Endothelial cell of umbilical vein (primary cell): ENCODE measurements at regions not wholly inside any gene's neighbourhood (a gene's known extent, or its start where the extent isn't known, plus 50 kb on each side); places are given as distances from the start of the nearest gene placed in this dataset.

ENCODE experiments used
- BruUV-seq: library from RNA; stranded (reverse); fragments of 400-500 nt; replicated peaks from 2 replicates; lab custom pipeline; 2021; lab: Mats Ljungman, UMichigan
- CTCF ChIA-PET: fragments of 300-600, 350-600 bp; sonication (Branson Sonifier 250); formaldehyde crosslinking; loops from one replicate; lab custom pipeline; 2021; ENCODE audit warnings: antibody characterized with exemption, inconsistent platforms; lab: Charles Lee
- POLR2A ChIA-PET: fragments of 300-600, 350-600 bp; sonication (Branson Sonifier 250); formaldehyde crosslinking; loops from one replicate; lab custom pipeline; 2021; ENCODE audit warnings: antibody characterized with exemption, inconsistent platforms; lab: Charles Lee
- DNase-seq: peaks from one replicate; pipeline ENCODE4 v3.0.0-alpha.2; 2011; ENCODE audit warnings: low read depth, low spot score
- FAIRE-seq: peaks from 2 replicates; lab custom pipeline; 2011; peaks lifted over from hg19 to GRCh38; lab: Jason Lieb, UNC
- H2AFZ ChIP-seq: 2 replicates; pipeline ENCODE4 v1.6.0; 2012; ENCODE audit warnings: low read depth, low read length, control low read depth, inconsistent platforms
- H3K27ac ChIP-seq: 2 replicates; pipeline ENCODE4 v1.5.1; 2011; ENCODE audit warnings: low read depth, mild to moderate bottlenecking, control low read depth, low read length, moderate library complexity; ENCODE audit not compliant: insufficient read depth
- H3K27me3 ChIP-seq, 2 experiments: 2 replicates each; pipeline versions ENCODE4 v1.6.0 to v1.6.1; 2011; ENCODE audit warnings: low read length in 2 of 2, mixed read lengths in 1 of 2; ENCODE audit not compliant: control insufficient read depth in 2 of 2, insufficient read depth in 2 of 2
- H3K36me3 ChIP-seq, 2 experiments: 2 replicates in 1 of 2; 3 replicates in 1 of 2; pipeline ENCODE4 v1.5.1; 2011; ENCODE audit warnings: low read length in 2 of 2, mild to moderate bottlenecking in 1 of 2, moderate library complexity in 1 of 2; ENCODE audit not compliant: control insufficient read depth in 2 of 2, insufficient read depth in 2 of 2; ENCODE audit errors: extremely low read depth in 1 of 2
- H3K4me1 ChIP-seq: 3 replicates; pipeline ENCODE4 v1.5.1; 2011; ENCODE audit warnings: mild to moderate bottlenecking, low read length; ENCODE audit not compliant: control insufficient read depth, insufficient read depth; ENCODE audit errors: extremely low read depth
- H3K4me2 ChIP-seq: 2 replicates; pipeline ENCODE4 v1.6.1; 2011; ENCODE audit warnings: low read length, control low read depth, mixed read lengths; ENCODE audit not compliant: insufficient read depth
- H3K4me3 ChIP-seq, 3 experiments: fragments of 200-600 bp in 1 of 3; sonication (generic), shearing (Covaris generic) in 1 of 3; replicated peaks in 1 of 3; 2 replicates each; pipeline ENCODE4 v1.5.1; 2011 to 2016; ENCODE audit warnings: control low read depth in 3 of 3, low read length in 3 of 3, mild to moderate bottlenecking in 2 of 3, inconsistent platforms in 1 of 3, low read depth in 1 of 3, moderate library complexity in 1 of 3; ENCODE audit not compliant: insufficient read depth in 1 of 3
- H3K79me2 ChIP-seq: 2 replicates; pipeline ENCODE4 v1.6.0; 2012; ENCODE audit warnings: low read length, inconsistent platforms; ENCODE audit not compliant: control insufficient read depth, insufficient read depth
- H3K9ac ChIP-seq: replicated peaks from 2 replicates; pipeline ENCODE3; 2011; ENCODE audit warnings: low read length, control low read depth; ENCODE audit not compliant: insufficient read depth; ENCODE audit errors: extremely low read depth
- H3K9me1 ChIP-seq: replicated peaks from 3 replicates; pipeline ENCODE4 v1.6.0; 2011; ENCODE audit warnings: mild to moderate bottlenecking, low read length; ENCODE audit not compliant: control insufficient read depth, insufficient read depth; ENCODE audit errors: extremely low read depth
- H3K9me3 ChIP-seq: replicated peaks from 2 replicates; pipeline ENCODE4 v1.5.1; 2012; ENCODE audit warnings: low read length, inconsistent platforms; ENCODE audit not compliant: control insufficient read depth, insufficient read depth
- H4K20me1 ChIP-seq: replicated peaks from 2 replicates; pipeline ENCODE3; 2011; ENCODE audit warnings: mild to moderate bottlenecking, low read length; ENCODE audit not compliant: control insufficient read depth, insufficient read depth; ENCODE audit errors: extremely low read depth
- EZH2 ChIP-seq: IDR thresholded peaks from 2 replicates; pipeline ENCODE4 v1.6.1; 2012; ENCODE audit warnings: borderline replicate concordance, low read depth, mild to moderate bottlenecking, moderate library complexity, low read length, inconsistent platforms; ENCODE audit not compliant: severe bottlenecking
- FOS ChIP-seq: IDR thresholded peaks from 2 replicates; pipeline ENCODE4 v1.6.1; 2011; ENCODE audit warnings: mild to moderate bottlenecking, low read length, moderate library complexity, borderline replicate concordance; ENCODE audit not compliant: insufficient read depth
- GATA2 ChIP-seq: IDR thresholded peaks from 2 replicates; pipeline ENCODE4 v1.7.0; 2011; ENCODE audit warnings: low read depth, mild to moderate bottlenecking, moderate library complexity, mixed read lengths, low read length; ENCODE audit not compliant: insufficient read length, insufficient read depth
- JUN ChIP-seq: IDR thresholded peaks from 2 replicates; pipeline ENCODE4 v1.6.1; 2011; ENCODE audit warnings: borderline replicate concordance, low read depth; ENCODE audit not compliant: insufficient read length, insufficient read depth
- MYC ChIP-seq: IDR thresholded peaks from one replicate; pipeline ENCODE4 v1.6.1; 2011; ENCODE audit warnings: mild to moderate bottlenecking, low read depth, low read length
- POLR2A ChIP-seq: IDR thresholded peaks from 2 replicates; pipeline ENCODE4 v1.6.1; 2012; ENCODE audit warnings: low read depth, mild to moderate bottlenecking, control low read depth, low read length
- POLR2AphosphoS5 ChIP-seq: IDR thresholded peaks from 2 replicates; pipeline ENCODE4 v1.6.1; 2012; ENCODE audit warnings: low read depth, mild to moderate bottlenecking, control low read depth, low read length, moderate library complexity; ENCODE audit not compliant: insufficient read depth
- dilution Hi-C: fragments of 300-500 bp; cut with MboI; formaldehyde crosslinking; loops from one replicate; pipeline ENCODE4 v1.15.0; 2019; ENCODE audit warnings: low sequenced_read_pairs; ENCODE audit not compliant: extremely low pct_ligation_motif_present
- intact Hi-C: fragments of 100-400 bp; cut with micrococcal nuclease; formaldehyde crosslinking; loops from one replicate; pipeline ENCODE4 v1.10.0; 2022
- TF ChIP-seq, protein P1 (sequence below), 2 donors: IDR thresholded peaks; 1 replicate in 1 of 2; 2 replicates in 1 of 2; pipeline ENCODE4 v1.5.1; 2011; ENCODE audit warnings: low read length in 2 of 2, mild to moderate bottlenecking in 2 of 2, moderate library complexity in 2 of 2, control low read depth in 1 of 2, inconsistent platforms in 1 of 2, low read depth in 1 of 2; ENCODE audit not compliant: insufficient read depth in 1 of 2; ENCODE audit errors: extremely low read depth in 1 of 2
- TF ChIP-seq, protein P2 (sequence below): IDR thresholded peaks from 2 replicates; pipeline ENCODE4 v1.6.1; 2011; ENCODE audit not compliant: insufficient read depth, insufficient read length

DNA sequence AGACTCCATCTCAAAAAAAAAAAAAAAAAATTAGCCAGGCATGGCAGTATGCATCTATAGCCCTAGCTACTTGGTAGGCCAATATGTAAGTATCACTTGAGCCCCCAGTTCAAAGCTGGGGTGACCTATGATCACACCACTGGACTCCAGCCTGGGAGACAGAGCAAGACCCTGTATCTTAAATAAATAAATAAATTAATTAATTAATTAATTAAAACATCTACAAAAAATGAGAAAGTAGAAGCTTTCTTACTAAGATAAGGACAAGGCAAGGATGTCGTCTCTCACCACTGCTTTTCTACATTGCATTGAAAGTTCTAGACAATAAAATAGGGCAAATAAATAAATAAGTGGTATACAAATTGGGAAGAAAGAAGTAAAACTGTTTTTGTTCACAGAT lies 134.3 kb upstream of the CARMIL1 start:
- Histone ChIP-seq H3K27me3 (no peaks in the 10 kb centered on the region), H3K79me2 (no peaks in the 10 kb centered on the region), H3K4me3 (no peak overlapping the region), H3K9me3 (no peaks in the 10 kb centered on the region), H3K36me3 (no peaks in the 10 kb centered on the region), H4K20me1 (no peaks in the 10 kb centered on the region), H3K27ac (no peak overlapping the region), H3K4me2 (no peak overlapping the region), H3K9me1 (no peaks in the 10 kb centered on the region), H3K4me1 (no peaks in the 10 kb centered on the region), H3K9ac (no peak overlapping the region), H2AFZ (no peak overlapping the region)
- no peak for FAIRE-seq
- ChIA-PET CTCF (interaction anchor here (0.8 to 1.3 kb wide), 3 partner anchors 21 to 289 kb away, joined by 3 read pairs; no protein-coding TSS in a partner anchor), POLR2A (no interaction called here)
- dilution Hi-C loops (no loop called here), intact Hi-C loops (loop anchor here (1.0 kb wide), 1 partner anchor 44 kb away; no protein-coding TSS in a partner anchor)
- no peak for DNase-seq
- TF ChIP-seq GATA2 (no peak), JUN (no peak), POLR2AphosphoS5 (no peak), EZH2 (no peak), MYC (no peak), FOS (no peak), POLR2A (no peak)
- TF ChIP-seq, protein P1, sequence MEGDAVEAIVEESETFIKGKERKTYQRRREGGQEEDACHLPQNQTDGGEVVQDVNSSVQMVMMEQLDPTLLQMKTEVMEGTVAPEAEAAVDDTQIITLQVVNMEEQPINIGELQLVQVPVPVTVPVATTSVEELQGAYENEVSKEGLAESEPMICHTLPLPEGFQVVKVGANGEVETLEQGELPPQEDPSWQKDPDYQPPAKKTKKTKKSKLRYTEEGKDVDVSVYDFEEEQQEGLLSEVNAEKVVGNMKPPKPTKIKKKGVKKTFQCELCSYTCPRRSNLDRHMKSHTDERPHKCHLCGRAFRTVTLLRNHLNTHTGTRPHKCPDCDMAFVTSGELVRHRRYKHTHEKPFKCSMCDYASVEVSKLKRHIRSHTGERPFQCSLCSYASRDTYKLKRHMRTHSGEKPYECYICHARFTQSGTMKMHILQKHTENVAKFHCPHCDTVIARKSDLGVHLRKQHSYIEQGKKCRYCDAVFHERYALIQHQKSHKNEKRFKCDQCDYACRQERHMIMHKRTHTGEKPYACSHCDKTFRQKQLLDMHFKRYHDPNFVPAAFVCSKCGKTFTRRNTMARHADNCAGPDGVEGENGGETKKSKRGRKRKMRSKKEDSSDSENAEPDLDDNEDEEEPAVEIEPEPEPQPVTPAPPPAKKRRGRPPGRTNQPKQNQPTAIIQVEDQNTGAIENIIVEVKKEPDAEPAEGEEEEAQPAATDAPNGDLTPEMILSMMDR (IDR thresholded peaks at IDR 0.05; ENCODE audit: extremely low read depth in 1 of 2, insufficient read depth in 1 of 2, low read depth in 1 of 2, low read length in 2 of 2) = no peak
- TF ChIP-seq, protein P2, sequence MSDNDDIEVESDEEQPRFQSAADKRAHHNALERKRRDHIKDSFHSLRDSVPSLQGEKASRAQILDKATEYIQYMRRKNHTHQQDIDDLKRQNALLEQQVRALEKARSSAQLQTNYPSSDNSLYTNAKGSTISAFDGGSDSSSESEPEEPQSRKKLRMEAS = no peak
- no TSS peak for BruUV-seq
